Glutamatergic neuron (in vitro differentiated cells): ENCODE measurements at regions not wholly inside any gene's neighbourhood (a gene's known extent, or its start where the extent isn't known, plus 50 kb on each side); places are given as distances from the start of the nearest gene placed in this dataset.

Experiments used
- DNase-seq: peaks from one replicate; pipeline ENCODE4 v3.0.0; 2022
- H3K27ac Mint-ChIP-seq: one replicate; pipeline ENCODE4 v1.8.0; 2020; ENCODE audit warnings: mild to moderate bottlenecking, mixed read lengths, inconsistent platforms; ENCODE audit not compliant: unreplicated experiment
- H3K27me3 Mint-ChIP-seq: one replicate; pipeline ENCODE4 v1.8.0; 2020; ENCODE audit warnings: mild to moderate bottlenecking, moderate library complexity, mixed read lengths, inconsistent platforms; ENCODE audit not compliant: unreplicated experiment
- H3K36me3 Mint-ChIP-seq: one replicate; pipeline ENCODE4 v1.8.0; 2020; ENCODE audit warnings: mild to moderate bottlenecking, mixed read lengths, inconsistent platforms; ENCODE audit not compliant: unreplicated experiment
- H3K4me1 Mint-ChIP-seq: one replicate; pipeline ENCODE4 v1.8.0; 2020; ENCODE audit warnings: mild to moderate bottlenecking, low read depth, mixed read lengths, inconsistent platforms; ENCODE audit not compliant: unreplicated experiment
- H3K4me3 Mint-ChIP-seq: one replicate; pipeline ENCODE4 v1.8.0; 2020; ENCODE audit warnings: mild to moderate bottlenecking, mixed read lengths, inconsistent platforms; ENCODE audit not compliant: unreplicated experiment
- H3K9me3 Mint-ChIP-seq: one replicate; pipeline ENCODE4 v1.8.0; 2020; ENCODE audit warnings: mild to moderate bottlenecking, moderate library complexity, mixed read lengths, inconsistent platforms; ENCODE audit not compliant: unreplicated experiment
- CTCF ChIP-seq: fragments of 200-600 bp; sonication (generic); IDR thresholded peaks from one replicate; pipeline ENCODE4 v1.5.0; 2021; ENCODE audit not compliant: partially characterized antibody, unreplicated experiment

DNA sequence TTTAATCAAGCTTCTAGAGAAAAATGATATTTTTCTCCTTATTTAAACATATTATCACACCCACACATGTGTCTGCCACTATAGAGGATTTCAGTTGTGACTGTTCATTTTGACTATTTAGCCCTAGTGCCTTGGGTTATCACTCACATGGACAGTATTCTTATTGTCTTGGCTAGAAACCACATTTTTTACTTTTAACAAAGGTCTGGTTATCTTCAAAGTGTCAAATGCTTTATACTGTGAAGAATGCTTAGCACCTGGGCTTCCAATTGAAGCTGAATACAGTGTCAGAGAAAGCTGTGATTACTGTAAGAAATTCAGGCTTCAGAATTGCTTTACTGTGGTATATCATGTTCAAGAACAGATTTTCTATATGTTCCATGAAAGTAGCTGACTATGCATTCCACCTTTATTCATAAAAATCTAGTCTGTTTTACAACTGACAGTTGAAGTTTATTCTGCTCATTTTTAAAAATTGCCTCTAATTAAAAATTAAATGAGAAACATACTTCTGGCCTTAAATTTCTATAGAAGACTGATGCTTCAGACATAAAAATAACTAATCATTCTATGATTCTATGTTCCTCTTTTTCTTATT lies 278.6 kb downstream of the SEMA3D start:
- Mint-ChIP-seq H3K9me3 (no peaks in the 10 kb centered on the region), H3K27ac (no peak overlapping the region), H3K36me3 (no peaks in the 10 kb centered on the region), H3K27me3 (no peaks in the 10 kb centered on the region), H3K4me3 (no peak overlapping the region), H3K4me1 (no peaks in the 10 kb centered on the region)
- DNase-seq: no peak
- TF ChIP-seq CTCF: no peak

DNA sequence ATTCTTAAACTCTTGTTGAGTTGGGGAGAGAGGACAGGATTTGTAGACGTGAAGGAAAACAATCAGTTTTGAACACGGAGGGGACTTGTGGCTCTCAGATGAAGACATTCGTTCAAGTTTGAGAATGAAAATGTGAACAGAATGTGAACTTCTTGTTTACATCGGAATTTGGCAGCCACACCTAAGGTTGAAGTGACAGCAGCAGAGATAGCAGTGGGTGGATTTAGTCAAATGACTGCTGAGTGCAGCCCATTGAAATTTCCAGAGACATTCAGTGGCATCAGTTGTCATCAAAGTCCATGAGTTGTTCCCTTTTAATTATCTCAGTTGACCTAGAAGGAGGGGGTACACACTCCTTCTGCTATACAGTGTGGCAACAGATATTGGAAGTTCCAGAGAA lies 280.0 kb downstream of the SEMA3D start:
- DNase-seq: no peak
- no peaks in the 10 kb centered on the region for H3K27me3 Mint-ChIP-seq
- no peak for TF ChIP-seq CTCF
- no peaks in the 10 kb centered on the region for H3K36me3 Mint-ChIP-seq
- no peak overlapping the region for H3K4me3 Mint-ChIP-seq
- H3K27ac Mint-ChIP-seq: no peak overlapping the region
- no peaks in the 10 kb centered on the region for H3K9me3 Mint-ChIP-seq
- H3K4me1 Mint-ChIP-seq: no peaks in the 10 kb centered on the region

DNA sequence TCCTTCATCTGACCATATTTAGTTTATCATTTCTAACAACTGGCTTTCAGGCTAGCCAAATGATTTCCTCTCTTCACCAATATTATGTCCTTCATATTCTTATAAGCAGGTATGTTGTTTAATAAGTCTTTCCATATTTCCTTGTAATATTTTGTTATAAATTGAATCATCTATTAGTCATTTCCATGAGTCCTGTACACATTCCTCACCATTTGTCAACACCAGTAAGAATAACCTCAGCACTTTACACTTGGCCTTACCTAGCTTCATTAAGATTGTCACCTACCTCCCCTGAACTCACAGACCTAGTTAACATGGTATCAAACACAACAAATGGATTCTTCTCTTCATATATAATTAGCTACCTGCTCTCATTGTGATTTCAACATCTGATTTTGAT lies 282.3 kb downstream of the SEMA3D start:
- H3K27ac Mint-ChIP-seq: no peak overlapping the region
- H3K36me3 Mint-ChIP-seq: no peaks in the 10 kb centered on the region
- no peaks in the 10 kb centered on the region for H3K27me3 Mint-ChIP-seq
- TF ChIP-seq CTCF: no peak
- H3K4me3 Mint-ChIP-seq: no peak overlapping the region
- no peak for DNase-seq
- H3K9me3 Mint-ChIP-seq: no peaks in the 10 kb centered on the region
- H3K4me1 Mint-ChIP-seq: no peaks in the 10 kb centered on the region

GRCh38 chr7:84901366-84901765 lies 285.5 kb downstream of the SEMA3D start:
- H3K9me3 Mint-ChIP-seq: no peaks in the 10 kb centered on the region
- no peak overlapping the region for H3K27ac Mint-ChIP-seq
- no peak for TF ChIP-seq CTCF
- H3K27me3 Mint-ChIP-seq: no peaks in the 10 kb centered on the region
- no peaks in the 10 kb centered on the region for H3K4me1 Mint-ChIP-seq
- DNase-seq: no peak
- no peak overlapping the region for H3K4me3 Mint-ChIP-seq
- H3K36me3 Mint-ChIP-seq: no peaks in the 10 kb centered on the region

GRCh38 chr7:84900215-84900614 lies 286.6 kb downstream of the SEMA3D start:
- no peak overlapping the region for H3K27ac Mint-ChIP-seq
- H3K4me1 Mint-ChIP-seq: no peaks in the 10 kb centered on the region
- H3K4me3 Mint-ChIP-seq: no peak overlapping the region
- no peak for TF ChIP-seq CTCF
- no peaks in the 10 kb centered on the region for H3K27me3 Mint-ChIP-seq
- no peaks in the 10 kb centered on the region for H3K36me3 Mint-ChIP-seq
- H3K9me3 Mint-ChIP-seq: no peaks in the 10 kb centered on the region
- no peak for DNase-seq
